ENCODE measurements at regions not wholly inside any gene's neighbourhood (a gene's known extent, or its start where the extent isn't known, plus 50 kb on each side); places are given as distances from the start of the nearest gene placed in this dataset.

DNA sequence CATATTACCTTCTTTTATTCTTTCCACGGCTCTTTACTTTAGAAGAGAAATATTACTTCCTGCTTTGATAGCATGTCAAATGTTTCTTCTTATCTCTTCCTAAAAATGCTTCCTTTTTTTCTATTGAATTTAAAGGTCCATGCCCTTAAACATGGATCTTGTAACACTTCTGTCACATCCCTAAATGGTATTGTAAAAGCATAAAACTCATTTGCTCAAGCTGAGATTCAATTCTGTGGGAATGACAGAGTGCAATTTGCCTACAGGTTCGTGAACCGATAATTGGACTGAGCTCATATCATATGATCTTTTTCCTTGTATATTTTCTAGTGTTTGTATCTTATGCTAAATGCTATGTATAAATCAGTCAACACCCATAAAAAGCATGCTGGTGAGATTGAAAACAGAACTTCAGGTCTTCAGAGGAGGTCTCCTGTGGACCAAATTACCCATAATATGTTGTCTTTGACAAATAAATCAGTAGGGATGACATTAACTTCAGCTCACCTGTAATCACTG, 429.3 kb downstream of the TMEM232 start:
- H3K4me1 ChIP-seq (ENCODE audit: control insufficient read depth, extremely low read depth, insufficient read depth, low read length) = no peaks in the 10 kb centered on the region
- DNase-seq (ENCODE audit: low read depth, low spot score) (no peak), FAIRE-seq (no peak)
- dilution Hi-C loops (cut with MboI; ENCODE audit: extremely low pct_ligation_motif_present, low sequenced_read_pairs) (no loop called here), intact Hi-C loops (cut with micrococcal nuclease) (no loop called here)
- BruUV-seq (replicated peaks) = no TSS peak
- ChIA-PET CTCF (no interaction called here), POLR2A (no interaction called here)
- H3K36me3 ChIP-seq (ENCODE audit: control insufficient read depth in 2 of 2, extremely low read depth in 1 of 2, insufficient read depth in 2 of 2, low read length in 2 of 2) = no peaks in the 10 kb centered on the region
- no peak for TF ChIP-seq FOS (IDR thresholded peaks at IDR 0.05; ENCODE audit: borderline replicate concordance, insufficient read depth, low read length)
- TF ChIP-seq, protein P1, sequence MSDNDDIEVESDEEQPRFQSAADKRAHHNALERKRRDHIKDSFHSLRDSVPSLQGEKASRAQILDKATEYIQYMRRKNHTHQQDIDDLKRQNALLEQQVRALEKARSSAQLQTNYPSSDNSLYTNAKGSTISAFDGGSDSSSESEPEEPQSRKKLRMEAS (IDR thresholded peaks at IDR 0.05; ENCODE audit: insufficient read depth, insufficient read length) = no peak
- no peak for TF ChIP-seq MYC (IDR thresholded peaks at IDR 0.05; ENCODE audit: low read depth, low read length)
- no peak for TF ChIP-seq POLR2A (IDR thresholded peaks at IDR 0.05; ENCODE audit: low read depth, low read length)
- TF ChIP-seq, protein P2, sequence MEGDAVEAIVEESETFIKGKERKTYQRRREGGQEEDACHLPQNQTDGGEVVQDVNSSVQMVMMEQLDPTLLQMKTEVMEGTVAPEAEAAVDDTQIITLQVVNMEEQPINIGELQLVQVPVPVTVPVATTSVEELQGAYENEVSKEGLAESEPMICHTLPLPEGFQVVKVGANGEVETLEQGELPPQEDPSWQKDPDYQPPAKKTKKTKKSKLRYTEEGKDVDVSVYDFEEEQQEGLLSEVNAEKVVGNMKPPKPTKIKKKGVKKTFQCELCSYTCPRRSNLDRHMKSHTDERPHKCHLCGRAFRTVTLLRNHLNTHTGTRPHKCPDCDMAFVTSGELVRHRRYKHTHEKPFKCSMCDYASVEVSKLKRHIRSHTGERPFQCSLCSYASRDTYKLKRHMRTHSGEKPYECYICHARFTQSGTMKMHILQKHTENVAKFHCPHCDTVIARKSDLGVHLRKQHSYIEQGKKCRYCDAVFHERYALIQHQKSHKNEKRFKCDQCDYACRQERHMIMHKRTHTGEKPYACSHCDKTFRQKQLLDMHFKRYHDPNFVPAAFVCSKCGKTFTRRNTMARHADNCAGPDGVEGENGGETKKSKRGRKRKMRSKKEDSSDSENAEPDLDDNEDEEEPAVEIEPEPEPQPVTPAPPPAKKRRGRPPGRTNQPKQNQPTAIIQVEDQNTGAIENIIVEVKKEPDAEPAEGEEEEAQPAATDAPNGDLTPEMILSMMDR (IDR thresholded peaks at IDR 0.05; ENCODE audit: extremely low read depth in 1 of 2, insufficient read depth in 1 of 2, low read depth in 1 of 2, low read length in 2 of 2) = no peak
- no peak for TF ChIP-seq GATA2 (IDR thresholded peaks at IDR 0.05; ENCODE audit: insufficient read depth, insufficient read length, low read depth, low read length)
- no peak for TF ChIP-seq JUN (IDR thresholded peaks at IDR 0.05; ENCODE audit: borderline replicate concordance, insufficient read depth, insufficient read length, low read depth)
- TF ChIP-seq EZH2 (IDR thresholded peaks at IDR 0.05; ENCODE audit: borderline replicate concordance, low read depth, low read length, severe bottlenecking) = no peak
- no peak for TF ChIP-seq POLR2AphosphoS5 (IDR thresholded peaks at IDR 0.05; ENCODE audit: insufficient read depth, low read depth, low read length)
- no peaks in the 10 kb centered on the region for H4K20me1 ChIP-seq (replicated peaks; ENCODE audit: control insufficient read depth, extremely low read depth, insufficient read depth, low read length)
- no peak overlapping the region for H3K4me3 ChIP-seq (replicated peaks in 1 of 3; ENCODE audit: insufficient read depth in 1 of 3, low read depth in 1 of 3, low read length in 3 of 3)
- H3K27me3 ChIP-seq (ENCODE audit: control insufficient read depth in 2 of 2, insufficient read depth in 2 of 2, low read length in 2 of 2) = no peaks in the 10 kb centered on the region
- no peak overlapping the region for H2AFZ ChIP-seq (ENCODE audit: low read depth, low read length)
- H3K4me2 ChIP-seq (ENCODE audit: insufficient read depth, low read length) = no peak overlapping the region
- peaks cover 2% of the 10 kb centered on the region for H3K9me3 ChIP-seq (replicated peaks; ENCODE audit: control insufficient read depth, insufficient read depth, low read length)
- H3K79me2 ChIP-seq (ENCODE audit: control insufficient read depth, insufficient read depth, low read length) = no peaks in the 10 kb centered on the region
- no peak overlapping the region for H3K27ac ChIP-seq (ENCODE audit: insufficient read depth, low read depth, low read length)
- H3K9me1 ChIP-seq (replicated peaks; ENCODE audit: control insufficient read depth, extremely low read depth, insufficient read depth, low read length) = no peaks in the 10 kb centered on the region
- H3K9ac ChIP-seq (replicated peaks; ENCODE audit: extremely low read depth, insufficient read depth, low read length) = no peak overlapping the region

All from endothelial cell of umbilical vein (primary cell).